Ectodermal cell (in vitro differentiated cells): ENCODE measurements at regions not wholly inside any gene's neighbourhood (a gene's known extent, or its start where the extent isn't known, plus 50 kb on each side); places are given as distances from the start of the nearest gene placed in this dataset.

Source experiments
- H3K27ac ChIP-seq: 2 replicates; pipeline ENCODE4 v1.7.0; 2013; ENCODE audit warnings: mild to moderate bottlenecking, low read depth, low read length; ENCODE audit not compliant: insufficient read depth, poor library complexity, severe bottlenecking
- H3K27me3 ChIP-seq: 2 replicates; pipeline ENCODE4 v1.7.0; 2013; ENCODE audit warnings: mild to moderate bottlenecking, low read length; ENCODE audit not compliant: insufficient read depth, control insufficient read depth, poor library complexity, severe bottlenecking
- H3K36me3 ChIP-seq: one replicate; pipeline ENCODE4 v1.7.0; 2013; ENCODE audit warnings: low read length; ENCODE audit not compliant: control insufficient read depth, insufficient read depth
- H3K4me1 ChIP-seq: one replicate; pipeline ENCODE4 v1.7.0; 2013; ENCODE audit warnings: low read length; ENCODE audit not compliant: control insufficient read depth, insufficient read depth
- H3K4me3 ChIP-seq: 2 replicates; pipeline ENCODE4 v1.7.0; 2013; ENCODE audit warnings: low read depth, low read length, control low read depth; ENCODE audit not compliant: insufficient read depth
- H3K9me3 ChIP-seq: 2 replicates; pipeline ENCODE4 v1.7.0; 2013; ENCODE audit warnings: mild to moderate bottlenecking, low read length, moderate library complexity; ENCODE audit not compliant: control insufficient read depth
- WGBS, 2 experiments: methylation state at CpG; one replicate each; pipeline ENCODE4 v1.1.7; 2013; ENCODE audit warnings: missing lambda C conversion rate in 2 of 2; 5-methylcytosine and 5-hydroxymethylcytosine counted together

DNA sequence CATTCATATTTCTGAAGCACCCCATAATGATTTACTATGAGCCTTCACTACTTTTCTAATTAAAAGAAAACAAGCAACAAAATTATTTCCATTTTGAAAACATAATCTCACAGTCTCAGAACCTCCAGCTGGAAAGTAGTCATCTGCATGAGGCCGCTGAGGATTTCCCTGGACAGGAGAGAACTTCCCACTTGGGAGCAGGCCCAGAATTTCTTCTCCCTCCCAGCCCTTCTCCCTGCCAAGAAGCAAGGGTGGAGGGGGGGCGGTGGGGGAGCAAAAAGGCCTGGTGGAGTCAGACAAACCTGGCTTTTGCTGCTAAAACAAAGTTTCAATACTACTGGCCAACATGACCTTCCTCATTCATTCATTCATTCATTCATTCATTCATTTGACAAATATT lies 167.3 kb downstream of the PJA1 start:
- 87 to 88% methylated on average over 2 of the region's 2 CpGs for WGBS, 2 experiments

DNA sequence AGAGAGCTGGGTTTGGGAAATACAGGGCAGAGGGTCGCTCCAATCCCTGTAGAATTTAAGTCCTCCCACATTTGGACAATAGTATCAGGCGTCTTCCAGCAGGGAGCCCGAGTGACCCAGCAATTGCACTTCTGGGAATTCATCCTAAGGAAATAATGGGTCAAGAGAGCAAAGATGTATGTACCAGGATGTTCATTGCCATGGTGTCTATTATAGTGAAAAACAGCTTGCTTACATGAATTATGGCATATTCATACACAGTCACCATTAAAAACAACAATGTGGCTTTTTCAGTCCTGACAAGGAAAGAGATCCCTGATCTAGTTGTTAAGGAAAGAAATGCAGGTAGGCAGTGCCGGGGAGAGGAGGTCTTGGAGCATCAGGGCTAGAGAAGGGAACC lies 167.7 kb downstream of the PJA1 start:
- Histone ChIP-seq H3K4me3 (no peak overlapping the region), H3K36me3 (no peaks in the 10 kb centered on the region), H3K9me3 (no peaks in the 10 kb centered on the region), H3K27ac (no peak overlapping the region), H3K4me1 (no peaks in the 10 kb centered on the region), H3K27me3 (no peaks in the 10 kb centered on the region)
- WGBS, 2 experiments = 92 to 97% methylated on average over 4 of the region's 4 CpGs

More for the DNA sequence above, 167.3 kb downstream of the PJA1 start:
- Histone ChIP-seq H3K27me3 (no peaks in the 10 kb centered on the region), H3K4me3 (no peak overlapping the region), H3K4me1 (no peaks in the 10 kb centered on the region), H3K9me3 (no peaks in the 10 kb centered on the region), H3K36me3 (no peaks in the 10 kb centered on the region), H3K27ac (no peak overlapping the region)

- no peaks in the 10 kb centered on the region for H3K9me3 ChIP-seq
Measured at GRCh38 chrX:68995780-68996551, 167.1 kb downstream of the EFNB1 start.

GRCh38 chrX:68995386-68995779 lies 166.6 kb downstream of the EFNB1 start:
- 98% methylated on average over 3 of the region's 3 CpGs for WGBS, 2 experiments
- no peaks in the 10 kb centered on the region for H3K27me3 ChIP-seq
- H3K36me3 ChIP-seq = no peaks in the 10 kb centered on the region
- H3K4me3 ChIP-seq = no peak overlapping the region
- H3K27ac ChIP-seq = no peak overlapping the region
- peaks cover 5% of the 10 kb centered on the region for H3K4me1 ChIP-seq
- H3K9me3 ChIP-seq = no peaks in the 10 kb centered on the region

More at GRCh38 chrX:68995780-68996551, 167.1 kb downstream of the EFNB1 start:
- Histone ChIP-seq H3K27me3 (no peaks in the 10 kb centered on the region), H3K27ac (no peak overlapping the region), H3K4me1 (no peaks in the 10 kb centered on the region), H3K4me3 (no peak overlapping the region), H3K36me3 (no peaks in the 10 kb centered on the region)
- WGBS, 2 experiments = 86 to 90% methylated on average over 16 to 21 of the region's 21 CpGs

- Histone ChIP-seq H3K4me1 (peaks cover 7% of the 10 kb centered on the region), H3K27me3 (no peaks in the 10 kb centered on the region), H3K4me3 (no peak overlapping the region), H3K27ac (no peak overlapping the region), H3K9me3 (no peaks in the 10 kb centered on the region), H3K36me3 (no peaks in the 10 kb centered on the region)
- WGBS, 2 experiments = 83 to 97% methylated on average over 2 of the region's 2 CpGs
Measured at GRCh38 chrX:68994891-68995255, 166.1 kb downstream of the EFNB1 start.

- Histone ChIP-seq H3K36me3 (no peaks in the 10 kb centered on the region), H3K27ac (no peak overlapping the region), H3K4me3 (no peak overlapping the region), H3K9me3 (no peaks in the 10 kb centered on the region), H3K4me1 (peaks cover 7% of the 10 kb centered on the region), H3K27me3 (no peaks in the 10 kb centered on the region)
- WGBS, 2 experiments = 51 to 69% methylated on average over 7 of the region's 7 CpGs
Measured at GRCh38 chrX:68994135-68994890, 165.5 kb downstream of the EFNB1 start.

DNA sequence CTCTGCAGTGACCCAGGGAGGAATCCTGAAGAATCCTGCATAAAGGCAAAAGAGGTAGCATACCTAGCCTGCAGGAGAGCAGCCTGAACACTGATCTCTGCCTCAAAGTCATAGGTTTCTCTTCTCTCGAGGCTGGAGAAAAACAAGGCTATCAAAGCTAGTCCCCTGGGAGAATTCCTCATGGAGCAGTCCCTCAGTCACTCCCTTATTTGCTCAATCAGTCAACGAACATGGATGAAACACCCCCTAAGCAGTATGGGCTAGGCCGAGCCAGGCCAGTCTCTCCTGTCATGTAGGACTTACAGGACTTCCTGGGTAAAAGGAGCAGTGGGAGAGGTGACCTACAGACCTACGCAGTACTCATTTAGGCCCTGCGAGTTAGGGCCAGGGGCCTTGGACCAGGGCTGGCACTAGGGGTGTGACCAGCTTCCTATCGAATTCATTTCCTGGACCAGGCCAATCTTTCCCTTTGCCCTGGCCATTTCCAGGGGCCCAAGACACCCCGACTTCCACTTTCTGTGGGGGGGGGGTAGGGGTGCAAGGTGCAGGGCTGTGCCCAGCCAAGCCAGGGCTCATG lies 164.1 kb downstream of the EFNB1 start:
- 87 to 90% methylated on average over 6 to 7 of the region's 7 CpGs for WGBS, 2 experiments
- peaks cover 7% of the 10 kb centered on the region for H3K4me1 ChIP-seq
- no peaks in the 10 kb centered on the region for H3K27me3 ChIP-seq
- H3K4me3 ChIP-seq = no peak overlapping the region
- no peaks in the 10 kb centered on the region for H3K9me3 ChIP-seq
- H3K27ac ChIP-seq = no peak overlapping the region
- H3K36me3 ChIP-seq = no peaks in the 10 kb centered on the region

GRCh38 chrX:68991691-68992345 lies 163.0 kb downstream of the EFNB1 start:
- no peaks in the 10 kb centered on the region for H3K9me3 ChIP-seq
- H3K4me3 ChIP-seq = no peak overlapping the region
- peaks cover 7% of the 10 kb centered on the region for H3K4me1 ChIP-seq
- H3K27ac ChIP-seq = no peak overlapping the region
- H3K36me3 ChIP-seq = no peaks in the 10 kb centered on the region
- H3K27me3 ChIP-seq = no peaks in the 10 kb centered on the region
- WGBS, 2 experiments = 92 to 100% methylated on average over 3 of the region's 3 CpGs

- no peaks in the 10 kb centered on the region for H3K27me3 ChIP-seq
- H3K4me1 ChIP-seq = peaks cover 7% of the 10 kb centered on the region
- H3K36me3 ChIP-seq = no peaks in the 10 kb centered on the region
- no peaks in the 10 kb centered on the region for H3K9me3 ChIP-seq
- 81 to 86% methylated on average over 1 of the region's 1 CpG for WGBS, 2 experiments
- H3K4me3 ChIP-seq = no peak overlapping the region
- H3K27ac ChIP-seq = no peak overlapping the region
Measured at GRCh38 chrX:68990948-68991347, 162.1 kb downstream of the EFNB1 start.
